Heart right ventricle (tissue), 16 donors: ENCODE measurements at regions not wholly inside any gene's neighbourhood (a gene's known extent, or its start where the extent isn't known, plus 50 kb on each side); places are given as distances from the start of the nearest gene placed in this dataset.

Experiments used
- ATAC-seq, 8 donors: fragments of 200-7000 bp; cut with Tn5 transposase; one replicate each; pipeline ENCODE4 v1.9.1; 2020; ENCODE audit warnings: mild to moderate bottlenecking in 8 of 8, moderate library complexity in 8 of 8, moderate number of reproducible peaks in 1 of 8
- DNase-seq, 2 donors: peaks; one replicate each; pipeline ENCODE4 v3.0.0-alpha.2; 2020
- H3K27ac ChIP-seq, 10 donors: fragments of 200-600 bp; sonication (generic) in 2 of 10; one replicate each; pipeline versions ENCODE4 v1.5.0 to v1.8.0; 2020 to 2022; ENCODE audit warnings: mild to moderate bottlenecking in 3 of 10
- H3K27me3 ChIP-seq, 7 donors: fragments of 200-600 bp; one replicate each; pipeline ENCODE4 v1.8.0; 2021 to 2022; ENCODE audit warnings: mild to moderate bottlenecking in 2 of 7
- H3K36me3 ChIP-seq, 9 donors: fragments of 200-600 bp; sonication (generic) in 1 of 9; one replicate each; pipeline versions ENCODE4 v1.5.0 to v1.8.0; 2020 to 2022; ENCODE audit warnings: mild to moderate bottlenecking in 2 of 9
- H3K4me1 ChIP-seq, 9 donors: fragments of 200-600 bp; sonication (generic) in 1 of 9; one replicate each; pipeline versions ENCODE4 v1.5.0 to v1.8.0; 2020 to 2022; ENCODE audit warnings: mild to moderate bottlenecking in 4 of 9
- H3K4me3 ChIP-seq, 10 donors: fragments of 200-600 bp; sonication (generic) in 2 of 10; one replicate each; pipeline versions ENCODE4 v1.5.0 to v1.8.0; 2020 to 2022; ENCODE audit warnings: mild to moderate bottlenecking in 7 of 10, moderate library complexity in 2 of 10
- H3K9me3 ChIP-seq, 11 donors: fragments of 200-600 bp in 10 of 11; sonication (generic) in 2 of 11; one replicate each; pipeline versions ENCODE4 v1.5.0 to v1.8.0; 2013 to 2022; ENCODE audit warnings: mild to moderate bottlenecking in 2 of 11, control low read depth in 1 of 11, moderate library complexity in 1 of 11
- WGBS, 2 donors: extraction: QIAGEN DNeasy Blood & Tissue Kit; methylation state at CpG; one replicate each; pipeline ENCODE4 v1.1.7; 2013; ENCODE audit warnings: inconsistent platforms in 1 of 2; 5-methylcytosine and 5-hydroxymethylcytosine counted together
- intact Hi-C, 10 donors: fragments of 100-400 bp; cut with DNase I; formaldehyde crosslinking; loops; one replicate each; pipeline versions ENCODE4 v1.11.1 to v1.14.2; 2022
- TF ChIP-seq, protein P1 (sequence below), 9 donors: fragments of 200-600 bp; sonication (generic) in 2 of 9; IDR thresholded peaks; one replicate each; pipeline versions ENCODE4 v1.5.0 to v1.8.0; 2021 to 2022; ENCODE audit warnings: antibody characterized with exemption in 9 of 9, mild to moderate bottlenecking in 5 of 9, moderate library complexity in 1 of 9
- donor health status: Arrhythmogenic right ventricular cardiomyopathy.
- donor health status: ischemic (EF 13 %, LVEDD 7.1; RV severe dilation, severe dysfunction).
- donor health status: healthy with polysubstance abuse.
- donor health status: DM: no; HTN: yes; CAD: no.
- donor health status: DM: no; HTN: no; CAD: no.
- donor health status: ischemic (EF 25% LVEDD 6.9; RV normal size, moderate dysfunction).
- donor health status: ischemic (EF 25% LVEDD 5.7; RV mildly dilated, moderate dysfunction).
- donor health status: healthy.
- donor health status: DM: yes; HTN: yes; CAD: no.
- donor health status: Ischemic cardiomyopathy.
- donor health status: ischemic (EF 35%, LVEDD 5.7; RV mildly dilated, moderate dysfunction).
- donor health status: nonischemic (EF 11% LVEDD 7.7; RV severe dilation, severe dysfunction).
- donor health status: DM: yes; HTN: yes; CAD: no.
- donor health status: PGD.
- donor health status: ischemic (EF 29% LVEDD 5.4; RV normal size, mild dysfunction).
- donor health status: nonischemic (EF 23%, LVEDD 6.1; RV moderate dilation, normal function).

DNA sequence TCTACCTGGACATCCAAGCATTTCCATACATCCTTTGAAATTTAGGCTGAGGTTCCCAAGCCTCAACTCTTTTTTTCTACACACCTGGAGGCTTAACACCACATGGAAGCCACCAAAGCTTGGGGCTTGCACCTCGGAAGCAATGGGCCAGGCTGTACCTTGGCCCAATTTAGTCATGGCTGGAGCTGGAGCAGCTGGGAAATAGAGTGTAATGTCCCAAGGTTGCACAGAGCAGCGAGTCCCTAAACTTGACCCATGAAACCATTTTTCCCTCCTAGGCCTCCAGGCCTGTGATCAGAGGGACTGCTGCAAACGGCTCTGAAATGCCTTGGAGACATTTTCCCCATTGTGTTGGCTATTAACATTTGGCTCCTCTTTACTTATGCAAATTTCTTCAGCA, 1574.3 kb upstream of the ZEB2 start:
- no peak for DNase-seq
- ATAC-seq, result no peak
- 80 to 81% methylated on average over 3 of the region's 3 CpGs for WGBS, 2 donors
- Histone ChIP-seq H3K27me3 (no peaks in the 10 kb centered on the region), H3K4me3 (no peak overlapping the region), H3K27ac (no peak overlapping the region), H3K36me3 (no peaks in the 10 kb centered on the region), H3K9me3 (peaks cover 0 to 57% (median 17%) of the 10 kb centered on the region in 11 donors), H3K4me1 (no peaks in the 10 kb centered on the region)
- TF ChIP-seq, protein P1, sequence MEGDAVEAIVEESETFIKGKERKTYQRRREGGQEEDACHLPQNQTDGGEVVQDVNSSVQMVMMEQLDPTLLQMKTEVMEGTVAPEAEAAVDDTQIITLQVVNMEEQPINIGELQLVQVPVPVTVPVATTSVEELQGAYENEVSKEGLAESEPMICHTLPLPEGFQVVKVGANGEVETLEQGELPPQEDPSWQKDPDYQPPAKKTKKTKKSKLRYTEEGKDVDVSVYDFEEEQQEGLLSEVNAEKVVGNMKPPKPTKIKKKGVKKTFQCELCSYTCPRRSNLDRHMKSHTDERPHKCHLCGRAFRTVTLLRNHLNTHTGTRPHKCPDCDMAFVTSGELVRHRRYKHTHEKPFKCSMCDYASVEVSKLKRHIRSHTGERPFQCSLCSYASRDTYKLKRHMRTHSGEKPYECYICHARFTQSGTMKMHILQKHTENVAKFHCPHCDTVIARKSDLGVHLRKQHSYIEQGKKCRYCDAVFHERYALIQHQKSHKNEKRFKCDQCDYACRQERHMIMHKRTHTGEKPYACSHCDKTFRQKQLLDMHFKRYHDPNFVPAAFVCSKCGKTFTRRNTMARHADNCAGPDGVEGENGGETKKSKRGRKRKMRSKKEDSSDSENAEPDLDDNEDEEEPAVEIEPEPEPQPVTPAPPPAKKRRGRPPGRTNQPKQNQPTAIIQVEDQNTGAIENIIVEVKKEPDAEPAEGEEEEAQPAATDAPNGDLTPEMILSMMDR (IDR thresholded peaks at IDR 0.05), result no peak
- intact Hi-C loops, result no loop called here

DNA sequence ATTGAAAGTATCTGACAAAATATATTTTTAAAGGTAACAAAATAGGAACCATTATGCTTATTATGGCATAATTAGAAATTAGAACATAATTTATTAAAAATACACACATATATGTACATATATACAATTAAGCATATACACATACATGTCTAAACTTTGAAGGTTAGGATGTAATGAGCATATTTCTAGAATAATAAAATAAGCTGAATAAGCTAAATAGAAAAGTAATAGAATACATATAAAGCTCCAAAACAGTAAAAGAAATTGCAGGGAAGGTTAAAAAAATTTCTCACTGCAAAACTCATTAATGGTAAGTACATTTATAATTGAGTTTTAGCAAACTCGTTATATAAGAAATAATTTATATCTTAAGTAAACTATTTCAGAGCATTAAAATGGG, 1561.5 kb upstream of the ZEB2 start:
- no peak overlapping the region for H3K27ac ChIP-seq
- intact Hi-C loops, result no loop called here
- H3K4me1 ChIP-seq, result no peaks in the 10 kb centered on the region
- 75 to 98% methylated on average over 1 of the region's 1 CpG for WGBS, 2 donors
- no peak for ATAC-seq
- no peaks in the 10 kb centered on the region for H3K36me3 ChIP-seq
- no peaks in the 10 kb centered on the region for H3K27me3 ChIP-seq
- DNase-seq, result no peak
- peaks cover 0 to 11% (median 0%) of the 10 kb centered on the region in 11 donors for H3K9me3 ChIP-seq
- no peak overlapping the region for H3K4me3 ChIP-seq
- TF ChIP-seq, protein P1 (IDR thresholded peaks at IDR 0.05), result no peak

DNA sequence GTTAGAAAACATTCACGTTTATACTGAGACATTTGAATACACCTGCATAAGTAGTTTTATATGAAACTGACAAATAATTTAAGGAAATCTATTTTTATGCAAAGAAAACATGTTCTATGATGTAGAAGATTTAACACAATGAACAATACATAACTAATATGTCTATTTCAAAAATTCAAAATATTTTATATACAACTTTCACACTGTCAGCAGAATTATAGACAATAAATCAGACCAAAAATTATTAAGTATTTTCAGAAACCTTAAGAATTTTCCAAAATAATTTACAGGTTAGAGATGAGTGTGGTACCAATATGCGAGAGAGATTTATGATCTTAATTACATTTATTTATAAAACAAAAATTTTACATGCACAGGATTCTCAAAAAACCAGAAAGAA, 1561.0 kb upstream of the ZEB2 start:
- Histone ChIP-seq H3K27ac (no peak overlapping the region), H3K9me3 (peaks cover 0 to 13% (median 0%) of the 10 kb centered on the region in 11 donors), H3K4me3 (no peak overlapping the region), H3K27me3 (no peaks in the 10 kb centered on the region), H3K36me3 (no peaks in the 10 kb centered on the region), H3K4me1 (no peaks in the 10 kb centered on the region)
- TF ChIP-seq, protein P1 (IDR thresholded peaks at IDR 0.05), result no peak
- WGBS, 2 donors, result 85 to 88% methylated on average over 2 of the region's 2 CpGs
- no peak for DNase-seq
- ATAC-seq, result no peak
- intact Hi-C loops, result no loop called here

DNA sequence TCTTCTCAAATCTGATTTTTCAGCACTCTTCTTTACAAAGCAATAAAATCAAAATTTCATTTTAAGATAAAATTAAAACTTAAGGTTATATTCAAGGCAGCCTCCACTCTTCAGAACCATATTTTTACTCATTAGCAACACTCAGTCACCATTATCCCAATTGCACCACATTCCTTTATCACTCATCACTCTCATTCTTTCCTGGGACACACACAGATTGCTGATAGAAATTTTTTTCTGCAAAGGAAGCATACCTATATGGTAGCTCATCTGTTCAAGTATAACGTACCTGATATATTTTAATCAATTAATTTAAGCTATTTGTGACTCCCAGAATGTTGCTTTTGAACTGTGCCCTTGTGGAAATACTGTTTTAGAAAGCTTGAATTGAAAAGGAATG, 1559.3 kb upstream of the ZEB2 start:
- WGBS, 2 donors, result 64 to 65% methylated on average over 1 of the region's 1 CpG
- H3K27ac ChIP-seq, result no peak overlapping the region

More for the DNA sequence above, 1559.3 kb upstream of the ZEB2 start:
- H3K9me3 ChIP-seq, result peaks cover 0 to 14% (median 0%) of the 10 kb centered on the region in 11 donors
- intact Hi-C loops, result no loop called here
- H3K4me3 ChIP-seq, result no peak overlapping the region
- no peak for ATAC-seq
- H3K27me3 ChIP-seq, result no peaks in the 10 kb centered on the region
- TF ChIP-seq, protein P1 (IDR thresholded peaks at IDR 0.05), result no peak
- no peak for DNase-seq
- H3K36me3 ChIP-seq, result no peaks in the 10 kb centered on the region
- no peaks in the 10 kb centered on the region for H3K4me1 ChIP-seq
